ENCODE measurements at regions not wholly inside any gene's neighbourhood (a gene's known extent, or its start where the extent isn't known, plus 50 kb on each side); places are given as distances from the start of the nearest gene placed in this dataset.
"Not testable (repeated sequence)": the region's sequence is repeated elsewhere in the genome, so short reads cannot be mapped to it uniquely, and the experiment has no call there.

- no peak for DNase-seq (ENCODE audit: low spot score)
Measured at GRCh38 chr13:37225414-37226070, 120.1 kb upstream of the CSNK1A1L start.

GRCh38 chr13:37216331-37216730, 110.9 kb upstream of the CSNK1A1L start:
- DNase-seq (ENCODE audit: low spot score), result no peak

GRCh38 chr13:37212826-37213225, 107.4 kb upstream of the CSNK1A1L start:
- no peak for DNase-seq (ENCODE audit: low spot score)

- DNase-seq (ENCODE audit: low spot score), result no peak
Measured at GRCh38 chr13:37211487-37211886, 106.0 kb upstream of the CSNK1A1L start.

GRCh38 chr13:37209621-37210580, 104.4 kb upstream of the CSNK1A1L start:
- DNase-seq (ENCODE audit: low spot score), result no peak

- no peak for DNase-seq (ENCODE audit: low spot score)
Measured at GRCh38 chr13:37207691-37208451, 102.4 kb upstream of the CSNK1A1L start.

- DNase-seq (ENCODE audit: low spot score), result no peak
Measured at GRCh38 chr13:37202264-37202663, 96.8 kb upstream of the CSNK1A1L start.

GRCh38 chr13:37201081-37201480, 95.6 kb upstream of the CSNK1A1L start:
- DNase-seq (ENCODE audit: low spot score), result no peak

GRCh38 chr13:37198629-37199028, 93.2 kb upstream of the CSNK1A1L start:
- no peak for DNase-seq (ENCODE audit: low spot score)

GRCh38 chr13:37195621-37196020, 90.2 kb upstream of the CSNK1A1L start:
- no peak for DNase-seq (ENCODE audit: low spot score)

GRCh38 chr13:37194428-37194861, 89.0 kb upstream of the CSNK1A1L start:
- DNase-seq (ENCODE audit: low spot score), result no peak

- no peak for DNase-seq (ENCODE audit: low spot score)
Measured at GRCh38 chr13:37192956-37193355, 87.5 kb upstream of the CSNK1A1L start.

- no peak for DNase-seq (ENCODE audit: low spot score)
Measured at GRCh38 chr13:37187621-37188020, 82.2 kb upstream of the CSNK1A1L start.

GRCh38 chr13:37187105-37187504, 81.6 kb upstream of the CSNK1A1L start:
- no peak for DNase-seq (ENCODE audit: low spot score)

GRCh38 chr13:37181620-37182019, 76.2 kb upstream of the CSNK1A1L start:
- DNase-seq (ENCODE audit: low spot score), result no peak

- DNase-seq (ENCODE audit: low spot score), result no peak
Measured at GRCh38 chr13:37179645-37180044, 74.2 kb upstream of the CSNK1A1L start.

GRCh38 chr13:37177125-37177524, 71.7 kb upstream of the CSNK1A1L start:
- no peak for DNase-seq (ENCODE audit: low spot score)

GRCh38 chr13:37175996-37176395, 70.5 kb upstream of the CSNK1A1L start:
- no peak for DNase-seq (ENCODE audit: low spot score)

GRCh38 chr13:37173214-37173613, 67.8 kb upstream of the CSNK1A1L start:
- no peak for DNase-seq (ENCODE audit: low spot score)

GRCh38 chr13:37172226-37172625, 66.8 kb upstream of the CSNK1A1L start:
- not testable (repeated sequence) for DNase-seq (ENCODE audit: low spot score)

- no peak for DNase-seq (ENCODE audit: low spot score)
Measured at GRCh38 chr13:37168926-37169325, 63.5 kb upstream of the CSNK1A1L start.

- DNase-seq (ENCODE audit: low spot score), result no peak
Measured at GRCh38 chr13:37168151-37168550, 62.7 kb upstream of the CSNK1A1L start.
